ENCODE measurements at regions not wholly inside any gene's neighbourhood (a gene's known extent, or its start where the extent isn't known, plus 50 kb on each side); places are given as distances from the start of the nearest gene placed in this dataset.
A peak's percentile ranks its signal among the peaks of the same experiment; 100 is the strongest.
"Not testable (repeated sequence)": the region's sequence is repeated elsewhere in the genome, so short reads cannot be mapped to it uniquely, and the experiment has no call there.

GRCh38 chr17:62233822-62234481 is 146.4 kb upstream of the EFCAB3 start:
- H3K4me3 Mint-ChIP-seq; POLR2A ChIA-PET; H3K4me1 Mint-ChIP-seq; DNase-seq; CTCF ChIA-PET; H3K9me3 Mint-ChIP-seq; H3K27me3 Mint-ChIP-seq; H3K27ac Mint-ChIP-seq; H3K36me3 Mint-ChIP-seq (ENCODE audit: low read depth): not testable (repeated sequence)

- DNase-seq; CTCF ChIA-PET; H3K4me1 Mint-ChIP-seq; POLR2A ChIA-PET; H3K4me3 Mint-ChIP-seq; H3K27me3 Mint-ChIP-seq; H3K36me3 Mint-ChIP-seq (ENCODE audit: low read depth); H3K9me3 Mint-ChIP-seq; H3K27ac Mint-ChIP-seq: not testable (repeated sequence)
These were observed 149.1 kb upstream of the EFCAB3 start for GRCh38 chr17:62231293-62231692.

- H3K9me3 Mint-ChIP-seq; H3K27me3 Mint-ChIP-seq; H3K27ac Mint-ChIP-seq; H3K4me3 Mint-ChIP-seq; CTCF ChIA-PET; H3K4me1 Mint-ChIP-seq; POLR2A ChIA-PET; H3K36me3 Mint-ChIP-seq (ENCODE audit: low read depth): not testable (repeated sequence)
- peak; percentile 30 for DNase-seq
These were observed 153.6 kb upstream of the EFCAB3 start for GRCh38 chr17:62226610-62227240.

DNA sequence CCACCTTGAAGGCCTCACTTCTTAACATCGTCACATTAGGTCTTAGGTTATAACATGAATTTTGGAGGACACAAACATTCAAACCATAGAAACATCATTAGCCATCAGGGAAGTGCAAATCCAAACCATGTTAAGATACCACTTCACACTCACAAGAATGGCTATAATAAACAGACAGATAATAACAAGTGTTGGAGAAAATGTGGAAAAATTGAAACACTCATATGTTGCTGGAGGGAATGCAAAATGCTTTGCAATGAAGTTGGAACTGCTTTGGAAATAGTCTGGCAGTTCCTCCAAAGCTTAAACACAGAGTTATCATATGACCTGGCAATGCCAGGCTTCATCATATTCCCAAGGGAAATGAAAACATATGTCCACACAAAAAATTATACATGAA is 156.8 kb upstream of the EFCAB3 start:
- H3K27ac Mint-ChIP-seq; H3K4me1 Mint-ChIP-seq; DNase-seq; H3K27me3 Mint-ChIP-seq; POLR2A ChIA-PET; CTCF ChIA-PET; H3K36me3 Mint-ChIP-seq (ENCODE audit: low read depth); H3K9me3 Mint-ChIP-seq; H3K4me3 Mint-ChIP-seq: not testable (repeated sequence)

DNA sequence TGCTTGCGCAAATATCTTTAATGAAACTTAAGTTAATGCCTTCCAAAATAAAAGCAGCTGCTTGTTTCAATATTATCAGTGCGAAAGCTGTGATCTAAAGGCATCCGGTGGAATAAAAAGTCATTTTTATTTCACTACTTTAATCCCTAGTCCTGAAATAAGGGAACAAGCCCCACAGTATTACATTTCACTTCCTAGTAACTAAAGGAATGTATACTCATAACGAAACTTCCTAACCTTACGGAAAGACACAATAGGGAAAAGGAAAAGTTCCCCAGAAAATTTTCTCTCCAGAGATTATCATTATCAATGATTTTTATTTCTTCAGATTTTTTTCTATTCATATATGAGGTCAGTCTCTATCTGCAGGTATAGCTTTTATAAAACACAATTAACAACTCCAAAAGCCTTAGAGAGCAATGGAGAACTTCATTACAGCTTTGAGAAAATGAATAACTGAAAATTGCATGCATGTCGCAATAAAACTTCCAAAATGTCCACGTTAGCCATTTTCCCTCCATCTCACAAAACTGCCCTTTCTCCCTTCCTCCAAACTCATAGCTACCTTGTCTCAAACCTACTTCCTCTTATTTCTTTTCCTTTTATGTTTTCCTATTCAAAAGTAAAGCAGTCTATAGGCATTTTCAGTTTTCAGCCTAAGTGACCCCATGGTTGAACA is 154.3 kb upstream of the MED13 start:
- ChIA-PET POLR2A (no interaction called here), CTCF (interaction anchor here (0.6 kb wide), 1 partner anchor 16 kb away, joined by 3 read pairs; no protein-coding TSS in a partner anchor)
- Mint-ChIP-seq H3K4me3 (no peak overlapping the region), H3K27me3 (no peaks in the 10 kb centered on the region), H3K27ac (no peak overlapping the region), H3K9me3 (no peaks in the 10 kb centered on the region), H3K36me3 (ENCODE audit: low read depth) (no peaks in the 10 kb centered on the region), H3K4me1 (no peaks in the 10 kb centered on the region)
- DNase-seq = no peak

DNA sequence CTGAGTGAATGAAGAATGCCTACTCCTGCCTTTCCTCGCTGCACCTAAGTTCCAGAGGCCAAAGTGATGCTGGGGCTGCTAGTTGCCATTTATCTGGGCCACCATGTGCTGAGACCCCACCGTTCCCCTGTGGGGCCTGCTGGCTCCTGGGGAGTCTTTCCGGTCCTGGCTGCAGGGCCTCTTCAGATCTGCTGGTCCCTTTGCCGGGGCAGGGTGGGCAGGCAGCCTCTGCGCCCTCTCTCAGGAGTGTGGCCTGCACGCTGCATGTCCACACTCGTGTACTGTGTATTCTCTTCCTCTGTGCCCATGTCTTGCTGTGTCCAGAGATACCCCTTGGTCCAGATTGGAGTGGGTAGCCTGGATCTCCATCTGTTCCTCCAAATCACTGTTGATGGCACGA is 151.8 kb upstream of the MED13 start:
- ChIA-PET CTCF (no interaction called here), POLR2A (no interaction called here)
- H3K9me3 Mint-ChIP-seq = no peaks in the 10 kb centered on the region
- H3K36me3 Mint-ChIP-seq (ENCODE audit: low read depth) = no peaks in the 10 kb centered on the region
- no peaks in the 10 kb centered on the region for H3K4me1 Mint-ChIP-seq
- H3K4me3 Mint-ChIP-seq = no peak overlapping the region
- no peak overlapping the region for H3K27ac Mint-ChIP-seq
- H3K27me3 Mint-ChIP-seq = peaks cover 8% of the 10 kb centered on the region
- no peak for DNase-seq

DNA sequence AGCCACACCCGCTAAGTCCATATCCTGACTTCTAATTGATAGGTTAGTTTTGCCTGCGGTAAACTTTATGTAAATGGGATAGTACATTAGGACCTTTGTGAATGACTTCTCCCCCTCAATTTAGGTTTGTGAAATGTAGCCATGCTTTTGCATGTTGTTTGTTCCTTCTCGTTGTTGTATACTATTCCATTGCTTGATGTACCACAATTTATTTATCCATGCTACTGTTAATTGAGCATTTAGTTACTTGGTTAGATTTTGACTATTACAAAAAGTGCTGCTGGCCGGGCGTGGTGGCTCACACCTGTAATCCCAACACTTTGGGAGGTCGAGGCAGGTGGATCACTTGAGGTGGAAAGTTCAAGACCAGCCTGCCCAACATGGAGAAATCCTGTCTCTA is 150.8 kb upstream of the MED13 start:
- H3K36me3 Mint-ChIP-seq (ENCODE audit: low read depth); DNase-seq; H3K9me3 Mint-ChIP-seq; H3K4me1 Mint-ChIP-seq; H3K4me3 Mint-ChIP-seq; H3K27ac Mint-ChIP-seq; POLR2A ChIA-PET: not testable (repeated sequence)
- peaks cover 11% of the 10 kb centered on the region for H3K27me3 Mint-ChIP-seq
- CTCF ChIA-PET = interaction anchor here (0.6 kb wide), 1 partner anchor 222 kb away, joined by 3 read pairs; no protein-coding TSS in a partner anchor

- Mint-ChIP-seq H3K27ac (no peak overlapping the region), H3K27me3 (peaks cover 7% of the 10 kb centered on the region), H3K9me3 (no peaks in the 10 kb centered on the region), H3K4me1 (no peaks in the 10 kb centered on the region), H3K36me3 (ENCODE audit: low read depth) (no peaks in the 10 kb centered on the region), H3K4me3 (no peak overlapping the region)
- CTCF ChIA-PET = no interaction called here
- POLR2A ChIA-PET = no interaction called here
- DNase-seq = no peak
These were observed 141.5 kb upstream of the MED13 start for GRCh38 chr17:62206550-62206949.

- POLR2A ChIA-PET; DNase-seq; H3K27me3 Mint-ChIP-seq; H3K4me1 Mint-ChIP-seq; H3K36me3 Mint-ChIP-seq (ENCODE audit: low read depth); H3K9me3 Mint-ChIP-seq; H3K4me3 Mint-ChIP-seq; H3K27ac Mint-ChIP-seq: not testable (repeated sequence)
- CTCF ChIA-PET = interaction anchor here (1.3 kb wide), 1 partner anchor 9 kb away, joined by 5 read pairs; no protein-coding TSS in a partner anchor
These were observed 132.1 kb upstream of the MED13 start for GRCh38 chr17:62197156-62197555.

DNA sequence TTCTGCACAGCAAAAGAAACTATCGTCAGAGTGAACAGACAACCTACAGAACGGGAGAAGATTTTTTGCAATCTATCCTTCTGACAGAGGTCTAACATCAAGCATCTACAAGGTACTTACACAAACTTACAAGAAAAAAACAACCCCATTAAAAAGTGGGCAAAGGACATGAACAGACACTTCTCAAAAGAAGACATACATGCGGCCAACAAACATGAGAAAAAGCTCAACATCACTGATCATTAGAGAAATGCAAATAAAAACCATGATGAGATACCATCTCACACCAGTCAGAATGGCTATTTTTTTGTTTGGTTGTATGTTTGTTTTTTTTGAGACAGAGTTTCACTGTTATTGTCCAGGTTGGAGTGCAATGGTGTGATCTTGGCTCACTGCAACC is 131.5 kb upstream of the MED13 start:
- CTCF ChIA-PET; H3K4me3 Mint-ChIP-seq; DNase-seq; POLR2A ChIA-PET; H3K4me1 Mint-ChIP-seq; H3K27ac Mint-ChIP-seq; H3K27me3 Mint-ChIP-seq; H3K36me3 Mint-ChIP-seq (ENCODE audit: low read depth); H3K9me3 Mint-ChIP-seq: not testable (repeated sequence)

GRCh38 chr17:62194401-62194800 is 129.3 kb upstream of the MED13 start:
- H3K27ac Mint-ChIP-seq = no peak overlapping the region
- DNase-seq = no peak
- POLR2A ChIA-PET = no interaction called here
- H3K27me3 Mint-ChIP-seq = peaks cover 1% of the 10 kb centered on the region
- no peaks in the 10 kb centered on the region for H3K36me3 Mint-ChIP-seq (ENCODE audit: low read depth)
- no peaks in the 10 kb centered on the region for H3K9me3 Mint-ChIP-seq
- no peaks in the 10 kb centered on the region for H3K4me1 Mint-ChIP-seq
- CTCF ChIA-PET = no interaction called here
- no peak overlapping the region for H3K4me3 Mint-ChIP-seq

DNA sequence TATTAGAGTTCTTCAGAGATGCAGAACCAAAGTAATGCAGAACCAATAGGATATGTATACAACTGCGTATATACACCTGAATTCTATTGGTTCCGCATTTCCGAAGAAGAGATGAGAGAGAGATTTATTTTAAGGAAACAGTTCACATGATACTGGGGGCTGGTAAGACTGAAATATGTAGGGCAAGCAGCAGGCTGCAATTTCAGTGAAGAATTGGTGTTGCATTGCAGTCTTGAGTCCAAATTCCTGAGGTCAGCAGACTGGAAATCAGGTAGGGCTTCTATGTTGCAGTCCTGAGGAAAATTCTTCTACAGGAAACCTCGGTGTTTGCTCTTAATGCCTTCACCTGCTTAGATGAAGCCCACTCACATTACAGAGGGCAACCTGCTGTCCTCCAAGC is 128.2 kb upstream of the MED13 start:
- ChIA-PET CTCF (no interaction called here), POLR2A (no interaction called here)
- Mint-ChIP-seq H3K36me3 (ENCODE audit: low read depth) (no peaks in the 10 kb centered on the region), H3K4me1 (no peaks in the 10 kb centered on the region), H3K9me3 (no peaks in the 10 kb centered on the region), H3K27ac (no peak overlapping the region), H3K27me3 (peaks cover 1% of the 10 kb centered on the region), H3K4me3 (no peak overlapping the region)
- DNase-seq = no peak

DNA sequence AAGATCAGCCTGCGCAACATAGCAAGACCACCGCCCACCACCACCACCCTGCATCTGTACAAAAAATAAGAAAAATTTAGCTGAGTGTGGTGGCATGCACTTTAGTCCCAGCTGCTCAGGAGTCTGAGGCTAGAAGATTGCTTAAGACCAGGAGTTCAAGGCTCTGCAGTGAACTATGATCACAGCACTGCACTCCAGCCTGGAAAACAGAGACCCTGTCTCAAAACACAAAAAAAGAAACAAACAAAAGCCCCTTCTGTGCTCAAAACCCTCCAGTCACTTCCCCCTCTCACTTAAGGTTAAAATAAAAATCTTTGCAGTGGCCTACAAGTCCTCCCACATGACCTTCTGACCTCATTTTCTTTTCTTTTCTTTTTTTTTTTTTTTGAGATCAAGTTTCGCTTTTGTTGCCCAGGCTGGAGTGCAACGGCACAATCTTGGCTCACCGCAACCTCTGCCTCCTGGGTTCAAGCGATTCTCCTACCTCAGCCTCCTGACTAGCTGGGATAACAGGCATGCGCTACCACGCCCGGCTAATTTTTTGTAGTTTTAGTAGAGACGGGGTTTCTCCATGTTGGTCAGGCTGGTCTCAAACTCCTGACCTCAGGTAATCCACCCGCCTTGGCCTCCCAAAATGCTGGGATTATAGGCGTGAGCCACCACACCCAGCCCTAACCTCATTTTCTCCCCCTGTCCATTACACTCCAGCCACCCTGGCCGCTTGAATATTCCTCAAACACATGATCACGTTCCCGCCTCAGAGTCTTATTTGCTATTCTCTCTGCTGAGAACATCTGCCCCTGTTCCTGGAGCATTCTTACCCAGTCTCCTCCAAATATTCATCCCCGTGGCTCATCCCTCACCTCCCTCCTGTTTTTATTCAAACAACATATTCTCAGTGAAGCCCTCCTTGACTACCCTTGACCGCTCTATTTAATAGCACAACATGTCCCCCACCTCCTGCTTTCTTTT is 126.6 kb upstream of the MED13 start:
- Mint-ChIP-seq H3K4me3 (no peak overlapping the region), H3K27me3 (peaks cover 1% of the 10 kb centered on the region), H3K27ac (no peak overlapping the region), H3K4me1 (no peaks in the 10 kb centered on the region), H3K36me3 (ENCODE audit: low read depth) (no peaks in the 10 kb centered on the region), H3K9me3 (no peaks in the 10 kb centered on the region)
- CTCF ChIA-PET = no interaction called here
- POLR2A ChIA-PET = no interaction called here
- no peak for DNase-seq

Measured in activated CD4-positive, alpha-beta T cell treated with anti-CD3 and anti-CD28 coated beads, Interleukin-2, amount 10 ng/mL, durations not matched to agents 7 days and 5 days (primary cell).